HepG2 (cell line): ENCODE measurements at regions not wholly inside any gene's neighbourhood (a gene's known extent, or its start where the extent isn't known, plus 50 kb on each side); places are given as distances from the start of the nearest gene placed in this dataset.
A peak's percentile ranks its signal among the peaks of the same experiment; 100 is the strongest.

Source experiments
- ATAC-seq: fragments of 200-7000 bp; cut with Tn5 transposase; 3 replicates; pipeline ENCODE4 v1.9.1; 2020; ENCODE audit warnings: mild to moderate bottlenecking, moderate library complexity
- BruUV-seq: library from RNA; stranded (reverse); fragments of 400-500 nt; replicated peaks from 2 replicates; lab custom pipeline; 2021; lab: Mats Ljungman, UMichigan
- CTCF ChIA-PET: fragments of 300-600 bp; formaldehyde crosslinking; extraction: SDS; loops from one replicate; lab custom pipeline; 2021; ENCODE audit warnings: low total read pairs, inconsistent platforms, low intra/inter-chr PET ratio; lab: Yijun Ruan, JAX
- POLR2A ChIA-PET: fragments of 350-600 bp; sonication (Branson Sonifier 250); formaldehyde crosslinking; loops from one replicate; lab custom pipeline; 2020; ENCODE audit warnings: antibody characterized with exemption, inconsistent platforms; lab: Yijun Ruan, JAX
- DNase-seq: peaks from one replicate; pipeline ENCODE4 v3.0.0-alpha.2; 2015; ENCODE audit warnings: low spot score
- FAIRE-seq: peaks from 3 replicates; lab custom pipeline; 2011; peaks lifted over from hg19 to GRCh38; lab: Jason Lieb, UNC
- H2AFZ ChIP-seq: one replicate; pipeline ENCODE4 v1.6.1; 2011; ENCODE audit warnings: low read length, inconsistent platforms
- H3K27ac ChIP-seq: fragments of 300-600 bp; 3 replicates; pipeline ENCODE4 v1.8.0; 2011; ENCODE audit warnings: mixed run types, mild to moderate bottlenecking, mixed read lengths, low read length, inconsistent platforms; ENCODE audit not compliant: insufficient read depth; ENCODE audit errors: extremely low read length
- H3K27me3 ChIP-seq, 2 experiments: fragments of 200-600 bp in 1 of 2; 2 replicates in 1 of 2; 3 replicates in 1 of 2; pipeline versions ENCODE4 v1.6.0 to v1.8.0; 2011; ENCODE audit warnings: low read length in 2 of 2, mild to moderate bottlenecking in 2 of 2, moderate library complexity in 2 of 2, inconsistent platforms in 1 of 2; ENCODE audit not compliant: insufficient read depth in 2 of 2, control insufficient read depth in 1 of 2
- H3K36me3 ChIP-seq, 2 experiments: fragments of 200-600 bp in 1 of 2; replicated peaks in 1 of 2; 2 replicates in 1 of 2; 3 replicates in 1 of 2; pipeline versions ENCODE4 v1.5.1 to v1.8.0; 2011; ENCODE audit warnings: low read length in 2 of 2, inconsistent platforms in 1 of 2; ENCODE audit not compliant: insufficient read depth in 2 of 2, control insufficient read depth in 1 of 2
- H3K4me1 ChIP-seq: 2 replicates; pipeline ENCODE4 v1.5.1; 2012; ENCODE audit warnings: low read length, inconsistent platforms; ENCODE audit not compliant: insufficient read depth
- H3K4me2 ChIP-seq: 2 replicates; pipeline ENCODE4 v1.6.0; 2011; ENCODE audit warnings: low read depth, low read length, inconsistent platforms
- H3K4me3 ChIP-seq, 3 experiments: fragments of 200-600 bp in 1 of 3; sonication (generic), shearing (Covaris generic) in 1 of 3; replicated peaks in 1 of 3; 2 replicates each; pipeline ENCODE4 v1.5.1; 2011 to 2016; ENCODE audit warnings: low read length in 3 of 3, inconsistent platforms in 2 of 3, low read depth in 2 of 3, mild to moderate bottlenecking in 2 of 3, control low read depth in 1 of 3, mixed read lengths in 1 of 3; ENCODE audit not compliant: insufficient read depth in 1 of 3
- H3K79me2 ChIP-seq: one replicate; pipeline ENCODE4 v1.6.1; 2011; ENCODE audit warnings: low read length, inconsistent platforms; ENCODE audit not compliant: insufficient read depth
- H3K9ac ChIP-seq: 2 replicates; pipeline ENCODE4 v1.6.0; 2011; ENCODE audit warnings: mild to moderate bottlenecking, low read depth, low read length, inconsistent platforms; ENCODE audit not compliant: insufficient read depth
- H3K9me3 ChIP-seq: 2 replicates; pipeline ENCODE4 v1.5.1; 2012; ENCODE audit warnings: mild to moderate bottlenecking, low read length
- H4K20me1 ChIP-seq: 2 replicates; pipeline ENCODE4 v1.6.0; 2011; ENCODE audit warnings: inconsistent platforms, mild to moderate bottlenecking, low read length, moderate library complexity; ENCODE audit not compliant: insufficient read depth
- MAFF ChIP-seq: IDR thresholded peaks from 2 replicates; pipeline ENCODE4 v1.6.1; 2011; ENCODE audit warnings: low read depth, low read length, improper control_type of control experiment
- MAFK ChIP-seq, 2 experiments: IDR thresholded peaks in 1 of 2; conservative IDR thresholded peaks in 1 of 2; 2 replicates each; pipeline ENCODE4 v1.6.1; 2011; ENCODE audit warnings: improper control_type of control experiment in 2 of 2, low read length in 2 of 2
- MXI1 ChIP-seq: IDR thresholded peaks from 3 replicates; pipeline ENCODE4 v1.6.1; 2012; ENCODE audit warnings: low read depth, low read length, inconsistent platforms, borderline replicate concordance
- SIN3B ChIP-seq: fragments of 150-350 bp; IDR thresholded peaks from 2 replicates; pipeline ENCODE4 v1.6.1; 2014; ENCODE audit warnings: low read length
- SRSF9 ChIP-seq: fragments of 200-400 bp; formaldehyde crosslinking; IDR thresholded peaks from 2 replicates; pipeline ENCODE4 v1.6.1; 2018; ENCODE audit warnings: borderline replicate concordance, mild to moderate bottlenecking, low read depth, low read length; ENCODE audit not compliant: insufficient read depth, poor library complexity, severe bottlenecking
- ZMAT3 ChIP-seq: sonication (generic); formaldehyde crosslinking; conservative IDR thresholded peaks from 2 replicates; pipeline ENCODE4 v1.7.0; 2021; ENCODE audit warnings: missing genetic modification reagents
- ZNF552 ChIP-seq: sonication (generic); formaldehyde crosslinking; IDR thresholded peaks from 2 replicates; pipeline ENCODE4 v1.9.0; 2022; ENCODE audit warnings: missing genetic modification reagents, mild to moderate bottlenecking, borderline replicate concordance
- ZNF687 ChIP-seq: sonication (generic); formaldehyde crosslinking; IDR thresholded peaks from 2 replicates; pipeline ENCODE4 v1.5.1; 2020; ENCODE audit warnings: mild to moderate bottlenecking, missing genetic modification reagents, moderate library complexity
- ZNF747 ChIP-seq: sonication (generic); formaldehyde crosslinking; IDR thresholded peaks from 2 replicates; pipeline ENCODE4 v1.8.1; 2023; ENCODE audit warnings: missing genetic modification reagents, mild to moderate bottlenecking, borderline replicate concordance
- ZNF816 ChIP-seq: sonication (generic); formaldehyde crosslinking; IDR thresholded peaks from 2 replicates; pipeline ENCODE4 v1.8.0; 2022; ENCODE audit warnings: missing genetic modification reagents, mild to moderate bottlenecking, borderline replicate concordance
- ZNF891 ChIP-seq: sonication (generic); formaldehyde crosslinking; IDR thresholded peaks from 2 replicates; pipeline ENCODE4 v1.5.0; 2020; ENCODE audit warnings: mild to moderate bottlenecking, missing genetic modification reagents
- WGBS: methylation state at CpG from one replicate; pipeline ENCODE4 v1.1.6; 2017; ENCODE audit warnings: low lambda C conversion rate; 5-methylcytosine and 5-hydroxymethylcytosine counted together
- in situ Hi-C: cut with HindIII; loops from 2 replicates; pipeline ENCODE4 v1.10.0; 2017; ENCODE audit warnings: low pct_unique_long_range_greater_than_20kb; ENCODE audit not compliant: extremely low pct_ligation_motif_present
- intact Hi-C: fragments of 100-400 bp; cut with micrococcal nuclease; formaldehyde crosslinking; loops from one replicate; pipeline ENCODE4 v1.10.0; 2022; ENCODE audit not compliant: unreplicated experiment

GRCh38 chr5:92809855-92810465 lies 771.1 kb downstream of the NR2F1-AS1 start (continued):
- no peak for TF ChIP-seq MXI1
- no peak for TF ChIP-seq SIN3B
- no peak for TF ChIP-seq ZNF891 (CRISPR knock-in tag)
- no peak for TF ChIP-seq ZNF747 (CRISPR knock-in tag)
- TF ChIP-seq ZNF816 (CRISPR knock-in tag), result no peak
- TF ChIP-seq ZNF687, result no peak
- TF ChIP-seq ZNF552 (CRISPR knock-in tag), result no peak

GRCh38 chr5:92808474-92808873 lies 772.5 kb downstream of the NR2F1-AS1 start:
- FAIRE-seq (no peak), ATAC-seq (no peak), DNase-seq (no peak)
- intact Hi-C loops, result no loop called here
- Histone ChIP-seq H3K36me3 (no peaks in the 10 kb centered on the region), H2AFZ (no peak overlapping the region), H3K9me3 (no peaks in the 10 kb centered on the region), H3K4me1 (no peaks in the 10 kb centered on the region; the same call in 1 of the 2 replicates), H3K4me2 (no peak overlapping the region), H3K79me2 (no peaks in the 10 kb centered on the region), H3K27ac (no peak overlapping the region), H4K20me1 (no peaks in the 10 kb centered on the region), H3K9ac (no peak overlapping the region), H3K4me3 (no peak overlapping the region), H3K27me3 (no peaks in the 10 kb centered on the region)
- 0% methylated on average over 1 of the region's 1 CpG for WGBS
- ChIA-PET POLR2A (no interaction called here), CTCF (no interaction called here)
- no TSS peak for BruUV-seq
- no peak for TF ChIP-seq SRSF9
- TF ChIP-seq ZMAT3 (CRISPR knock-in tag), result no peak
- TF ChIP-seq MAFF, result peak; percentile 62; the same call in 1 of the 2 replicates
- TF ChIP-seq MAFK (conservative IDR thresholded peaks at IDR 0.05 in 1 of 2, IDR thresholded peaks at IDR 0.05 in 1 of 2; ENCODE audit: low read length in 2 of 2), result peak; percentile 3 to 79; a peak in 2 of 4 replicates
- in situ Hi-C loops, result no loop called here
